HG03159 (cell line): ENCODE measurements at regions not wholly inside any gene's neighbourhood (a gene's known extent, or its start where the extent isn't known, plus 50 kb on each side); places are given as distances from the start of the nearest gene placed in this dataset.
"Not testable (repeated sequence)": the region's sequence is repeated elsewhere in the genome, so short reads cannot be mapped to it uniquely, and the experiment has no call there.

Experiments
- ATAC-seq: cut with Tn5 transposase; IDR thresholded peaks from one replicate; pipeline ENCODE4 v1.9.1; 2021; ENCODE audit warnings: mild to moderate bottlenecking, moderate library complexity; ENCODE audit not compliant: unreplicated experiment

DNA sequence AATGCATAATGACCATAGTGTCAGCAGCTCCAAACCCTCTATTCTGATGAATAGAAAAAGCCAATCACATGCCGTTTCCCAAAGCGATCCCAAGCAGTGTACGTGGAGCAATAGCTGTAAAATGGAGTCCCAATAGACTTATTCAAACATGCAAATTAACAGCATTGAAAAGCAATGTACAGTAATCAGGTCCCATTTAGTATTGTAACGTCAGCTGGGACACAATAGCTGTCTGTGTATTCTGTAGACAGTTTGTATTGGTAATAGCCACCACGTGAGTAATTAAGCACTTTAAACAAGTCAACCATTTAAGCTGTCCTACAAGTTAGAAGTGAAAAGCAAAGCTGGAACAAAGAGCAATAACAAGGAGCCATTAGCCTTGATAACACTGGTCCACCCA, 698.2 kb downstream of the PCDH17 start:
- no peak for ATAC-seq

DNA sequence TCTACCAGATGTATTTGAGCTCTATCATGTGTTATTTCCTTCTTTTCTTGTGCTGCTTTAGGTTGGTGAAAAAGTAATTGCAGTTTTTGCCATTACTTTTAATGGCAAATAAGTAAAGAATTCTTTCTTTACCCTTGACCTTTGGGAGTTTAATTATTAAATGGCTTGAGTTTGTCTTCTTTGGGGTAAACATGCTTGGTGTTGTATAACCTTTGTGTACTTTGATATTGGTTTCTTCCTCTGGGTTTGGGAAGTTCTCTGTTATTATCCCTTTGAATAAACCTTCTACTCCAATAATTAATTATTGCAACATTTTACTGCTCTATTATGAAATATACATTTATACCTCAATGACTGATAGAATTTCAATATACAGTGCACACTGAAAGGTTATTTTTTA, 709.4 kb downstream of the PCDH17 start:
- ATAC-seq = no peak

DNA sequence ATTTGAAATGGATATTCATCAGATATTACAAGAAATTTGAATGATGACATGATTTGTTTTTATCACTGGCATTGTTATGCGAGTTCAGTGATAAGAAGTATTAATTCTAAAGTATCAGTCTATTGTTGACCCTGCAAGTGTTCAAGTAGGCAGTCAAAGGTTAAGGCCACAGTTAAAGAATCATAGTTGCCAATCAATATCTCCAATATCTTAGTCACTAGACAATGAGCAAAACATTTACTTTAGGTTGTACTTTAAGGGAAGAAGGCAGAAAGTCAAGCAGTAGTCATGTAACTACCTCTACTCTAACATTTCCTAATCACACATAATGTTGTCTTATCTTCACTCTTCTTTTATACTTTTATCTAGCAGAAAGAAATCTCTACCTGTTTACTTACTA, 709.8 kb downstream of the PCDH17 start:
- no peak for ATAC-seq

DNA sequence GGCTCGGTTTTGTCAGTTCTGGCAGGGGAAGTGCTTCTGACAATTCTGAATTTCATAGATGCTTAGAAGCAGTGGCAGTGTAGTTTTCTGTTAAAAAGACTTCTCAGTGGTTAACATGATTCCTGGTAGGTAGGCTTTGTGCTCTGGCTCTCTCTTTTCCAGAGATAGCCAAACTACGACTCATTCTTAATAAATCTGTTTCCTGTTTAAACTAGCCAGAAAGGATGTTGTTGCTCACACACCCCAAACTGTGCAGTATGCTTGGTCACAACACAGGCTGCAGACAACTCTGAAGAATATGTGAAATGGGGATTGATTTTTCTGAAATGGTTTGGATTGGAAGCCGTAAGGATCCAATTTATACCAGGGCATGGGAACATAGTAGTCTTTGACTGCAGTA, 711.5 kb downstream of the PCDH17 start:
- ATAC-seq = no peak

DNA sequence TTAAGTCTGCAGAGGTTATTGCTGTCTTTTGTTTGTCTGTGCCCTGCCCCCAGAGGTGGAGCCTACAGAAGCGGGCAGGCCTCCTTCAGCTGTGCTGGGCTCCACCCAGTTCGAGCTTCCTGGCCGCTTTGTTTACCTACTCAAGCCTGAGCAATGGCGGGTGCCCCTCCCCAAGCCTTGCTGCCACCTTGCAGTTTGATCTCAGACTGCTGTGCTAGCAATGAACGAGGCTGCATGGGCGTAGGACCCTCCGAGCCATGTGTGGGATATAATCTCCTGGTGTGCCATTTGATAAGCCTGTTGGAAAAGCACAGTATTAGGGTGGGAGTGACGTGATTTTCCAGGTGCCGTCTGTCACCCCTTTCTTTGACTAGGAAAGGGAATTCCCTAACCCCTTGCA, 720.6 kb downstream of the PCDH17 start:
- not testable (repeated sequence) for ATAC-seq

DNA sequence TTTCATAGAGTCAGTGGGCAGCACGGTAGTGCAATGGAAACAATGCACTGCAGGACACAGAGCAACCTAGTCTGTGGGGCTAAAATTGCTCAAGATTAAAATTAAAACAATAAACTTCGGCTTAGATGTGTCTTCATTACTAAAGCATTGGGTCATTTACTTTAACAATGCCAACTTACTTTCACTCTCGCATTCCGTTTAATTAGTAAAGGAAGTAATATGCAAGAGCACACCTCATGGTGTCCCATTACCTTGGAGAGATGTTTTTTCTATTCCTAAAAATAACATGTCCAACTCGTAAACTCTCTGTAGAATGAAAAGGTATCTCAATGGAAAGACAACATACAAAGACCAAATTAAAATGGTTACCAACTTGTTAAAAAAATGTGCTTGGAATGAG, 738.4 kb downstream of the PCDH17 start:
- no peak for ATAC-seq

DNA sequence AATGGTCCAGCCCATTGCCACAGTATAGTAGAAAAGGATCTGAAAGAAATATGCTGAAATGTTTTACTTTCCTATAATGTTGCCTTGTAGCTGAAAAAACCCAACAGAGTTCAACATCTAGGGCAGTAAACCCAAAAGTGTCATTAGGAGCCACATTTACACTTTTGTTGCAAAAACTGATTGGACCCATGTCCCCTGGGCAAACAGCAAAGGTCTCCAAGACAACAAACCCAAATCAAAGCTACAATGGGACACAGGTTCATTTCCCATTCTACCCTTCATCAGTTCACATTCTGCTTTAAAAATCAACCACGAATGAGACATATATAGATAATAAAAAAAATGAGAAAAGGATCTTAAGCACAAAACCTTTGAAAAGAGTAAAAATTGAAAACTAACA, 744.8 kb downstream of the PCDH17 start:
- peak; percentile 52 for ATAC-seq

DNA sequence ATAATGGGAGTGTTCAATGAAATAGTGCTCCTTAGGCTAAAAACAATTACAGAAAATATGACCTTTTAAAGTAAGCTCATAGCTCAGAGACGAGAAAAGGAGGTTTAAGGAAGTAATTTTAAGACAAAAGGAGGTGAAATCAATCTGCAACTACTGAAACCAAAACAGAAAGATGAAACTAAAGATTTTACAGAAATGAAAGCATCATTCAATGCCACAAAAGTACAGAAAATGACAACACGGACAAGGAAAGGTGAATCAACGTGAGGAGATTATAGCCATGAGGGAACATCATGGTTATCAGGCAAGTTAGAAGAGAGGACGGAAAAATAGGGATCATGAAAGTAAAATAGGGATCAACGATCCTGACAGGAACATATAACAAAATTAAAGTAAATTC, 745.2 kb downstream of the PCDH17 start:
- ATAC-seq = peak; percentile 57

DNA sequence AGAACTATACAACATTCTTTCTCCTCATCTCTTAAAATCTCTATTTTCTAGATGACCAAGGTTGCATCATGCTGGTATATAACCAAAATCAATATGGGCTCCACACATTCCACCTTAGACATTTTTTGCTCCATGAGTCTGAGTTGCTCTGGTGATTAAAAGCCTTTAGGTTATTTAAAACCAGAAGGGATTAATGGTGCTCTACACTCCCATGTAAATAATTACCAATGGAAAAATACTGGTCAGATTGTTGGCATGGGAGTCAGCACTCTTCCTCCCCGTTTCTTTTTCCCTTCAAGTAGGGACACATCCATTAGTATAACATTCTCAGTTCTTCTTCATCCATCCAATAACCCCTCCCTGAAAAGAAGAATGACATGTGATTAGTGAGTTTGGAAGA, 747.7 kb downstream of the PCDH17 start:
- ATAC-seq = no peak

DNA sequence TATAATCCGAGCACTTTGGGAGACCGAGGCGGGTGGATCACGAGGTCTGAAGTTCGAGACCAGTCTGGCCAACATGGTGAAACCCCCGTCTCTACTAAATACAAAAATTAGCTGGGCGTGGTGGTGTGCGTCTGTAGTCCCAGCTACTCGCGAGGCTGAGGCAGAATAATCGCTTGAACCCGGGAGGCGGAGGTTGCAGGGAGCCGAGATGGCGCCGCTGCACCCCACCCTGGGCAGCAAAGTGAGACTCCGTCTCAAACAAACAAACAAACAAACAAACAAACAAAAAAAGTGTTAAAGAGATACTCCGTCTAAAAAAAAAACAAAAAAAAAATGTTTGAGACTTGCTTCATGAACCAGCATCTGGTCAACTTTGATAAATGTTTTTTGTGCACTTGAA, 753.8 kb downstream of the PCDH17 start:
- not testable (repeated sequence) for ATAC-seq

DNA sequence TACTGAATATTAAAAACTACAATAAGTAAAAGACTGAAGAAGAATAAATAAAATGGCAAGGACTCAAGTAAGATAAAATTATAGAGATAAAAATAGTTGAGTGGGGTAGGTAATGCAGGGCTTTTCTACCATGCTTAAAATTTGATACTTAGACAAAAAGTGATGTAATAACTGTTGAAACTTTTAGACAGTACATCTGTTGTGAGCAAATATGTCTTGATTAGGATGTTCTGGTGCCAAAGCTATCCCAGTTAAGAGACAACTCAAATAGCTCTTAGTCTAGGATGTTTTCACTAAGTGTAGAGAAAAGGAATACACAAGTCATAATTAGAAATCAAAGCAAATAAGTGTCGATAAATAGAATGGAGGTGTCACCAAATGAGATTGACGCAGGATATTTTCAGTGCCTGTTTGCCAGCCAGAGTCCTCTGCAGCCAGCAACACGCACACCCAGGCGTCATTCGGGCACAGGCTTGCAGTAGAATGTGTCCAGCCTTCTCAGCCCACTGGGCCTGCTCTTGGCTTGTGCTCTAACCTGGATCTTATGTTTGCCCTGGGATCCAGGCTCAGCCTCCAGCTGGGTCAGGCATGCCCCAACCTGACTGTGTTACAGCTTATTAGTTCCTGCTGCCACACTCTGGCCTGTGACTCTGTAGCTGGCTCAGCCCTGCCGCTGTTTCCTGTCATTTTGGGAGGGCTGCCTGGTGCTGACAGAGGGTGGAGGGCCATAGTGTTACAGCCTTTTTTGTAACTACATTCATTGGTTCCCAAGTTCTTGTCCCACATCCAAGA, 766.2 kb downstream of the PCDH17 start:
- no peak for ATAC-seq

DNA sequence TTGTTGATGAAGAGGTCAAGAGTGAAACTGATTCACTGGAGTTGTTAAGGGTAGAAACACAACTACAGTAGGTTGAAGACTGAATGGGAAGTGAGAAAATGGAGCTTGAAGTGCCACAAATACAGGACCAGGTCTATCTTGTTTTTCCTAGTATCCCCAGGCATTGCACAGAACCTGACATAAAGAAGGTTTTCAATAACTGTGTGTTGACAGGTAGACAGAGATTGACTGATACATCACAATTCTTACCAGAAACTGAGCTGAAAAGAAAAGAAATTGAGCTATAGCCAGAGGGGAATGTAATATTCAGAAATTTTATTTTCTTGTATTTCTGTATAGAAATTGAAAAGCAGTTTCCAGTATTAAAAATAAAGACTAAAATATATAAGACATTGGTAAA, 767.7 kb downstream of the PCDH17 start:
- ATAC-seq = no peak

DNA sequence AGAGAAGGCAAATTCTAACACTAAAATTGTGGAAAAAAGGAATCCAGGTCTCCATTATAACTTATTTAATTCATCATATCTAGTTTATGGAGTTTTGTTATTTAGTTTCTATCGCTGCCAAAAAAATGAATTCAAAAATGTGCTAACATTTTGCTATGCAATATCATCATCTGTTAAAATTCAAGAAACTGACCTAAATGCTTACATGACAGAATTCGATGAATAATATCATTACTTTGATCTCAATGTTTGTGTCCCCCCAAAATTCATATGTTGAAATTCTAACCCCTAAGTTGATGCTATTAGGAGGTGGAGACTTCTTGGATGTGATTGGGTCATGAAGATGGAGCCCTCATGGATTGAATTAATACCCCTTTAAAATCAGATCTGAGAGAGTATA, 775.0 kb downstream of the PCDH17 start:
- ATAC-seq = no peak

DNA sequence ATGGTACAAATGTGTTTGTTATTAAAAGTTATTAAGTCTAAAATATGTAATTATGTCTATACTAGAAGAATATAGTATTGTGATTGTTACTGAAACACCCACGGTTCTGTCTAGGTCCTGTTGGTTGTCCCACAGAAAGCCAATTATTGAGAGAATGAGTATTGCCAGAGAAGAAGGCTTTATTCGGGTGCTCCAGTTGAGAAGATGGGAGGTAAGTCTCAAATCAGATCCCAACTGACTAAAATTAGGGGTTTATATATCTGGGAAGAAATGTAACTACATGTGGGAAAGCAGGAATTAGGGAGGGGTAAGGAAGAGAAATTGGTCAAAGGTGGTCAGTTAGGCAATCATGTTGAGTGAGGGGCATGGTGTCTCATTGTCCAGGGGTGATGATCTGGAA, 798.4 kb downstream of the PCDH17 start:
- no peak for ATAC-seq

DNA sequence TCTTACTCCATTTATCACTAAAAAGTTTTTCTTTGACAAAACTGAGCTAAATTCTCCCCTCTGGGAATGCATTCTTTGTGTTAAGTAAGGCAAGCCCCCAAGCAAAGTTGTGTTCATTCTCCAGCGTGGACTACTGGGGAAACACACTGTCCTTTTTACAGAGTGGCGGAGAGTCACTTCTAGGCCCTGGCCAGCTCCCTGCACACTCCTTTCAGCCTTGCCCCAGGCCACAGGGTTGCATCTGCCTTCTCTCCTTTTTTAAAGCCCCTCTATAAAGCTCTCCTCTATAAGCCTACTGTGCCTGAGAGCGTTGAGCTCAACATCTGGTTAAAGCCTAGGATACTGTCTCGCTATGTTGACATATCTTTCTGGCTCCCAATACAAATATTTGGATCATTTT, 803.4 kb downstream of the PCDH17 start:
- no peak for ATAC-seq

DNA sequence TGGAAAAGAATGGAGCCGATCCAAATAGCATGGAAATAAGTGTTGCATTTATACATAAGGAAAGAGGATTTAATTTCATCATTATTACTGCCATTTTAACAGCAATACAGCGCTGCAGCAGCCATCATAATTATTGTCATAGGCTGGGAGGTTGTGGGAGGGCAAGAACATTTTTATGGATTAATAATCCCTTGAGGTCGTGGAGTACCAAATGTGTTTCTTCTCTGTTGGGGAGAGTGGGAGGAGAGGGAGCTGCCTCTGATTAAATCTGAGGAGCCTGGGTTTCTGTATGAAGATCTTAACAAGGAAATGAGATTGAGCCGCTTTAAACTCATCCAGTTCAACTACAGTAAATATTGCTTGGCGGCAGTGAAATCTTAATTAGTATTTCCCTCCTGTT, 805.9 kb downstream of the PCDH17 start:
- ATAC-seq = no peak

DNA sequence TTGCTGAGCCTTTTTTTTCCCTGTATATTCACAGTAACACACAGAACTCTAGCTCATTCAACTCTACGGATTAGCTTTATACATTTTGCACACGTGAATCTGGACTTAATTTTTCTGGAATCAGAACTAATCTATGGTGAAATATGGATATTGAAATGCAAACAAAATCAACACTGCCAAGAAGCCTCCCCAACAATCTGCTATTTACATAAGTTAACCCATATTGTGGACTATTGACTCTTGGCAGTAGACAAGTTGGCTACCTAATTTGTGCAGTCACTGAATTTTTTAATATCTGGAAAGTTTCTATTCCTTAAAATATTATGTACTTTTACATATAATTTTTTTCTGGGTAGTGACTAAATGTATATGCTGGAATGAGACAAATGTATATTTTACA, 815.4 kb downstream of the PCDH17 start:
- no peak for ATAC-seq

DNA sequence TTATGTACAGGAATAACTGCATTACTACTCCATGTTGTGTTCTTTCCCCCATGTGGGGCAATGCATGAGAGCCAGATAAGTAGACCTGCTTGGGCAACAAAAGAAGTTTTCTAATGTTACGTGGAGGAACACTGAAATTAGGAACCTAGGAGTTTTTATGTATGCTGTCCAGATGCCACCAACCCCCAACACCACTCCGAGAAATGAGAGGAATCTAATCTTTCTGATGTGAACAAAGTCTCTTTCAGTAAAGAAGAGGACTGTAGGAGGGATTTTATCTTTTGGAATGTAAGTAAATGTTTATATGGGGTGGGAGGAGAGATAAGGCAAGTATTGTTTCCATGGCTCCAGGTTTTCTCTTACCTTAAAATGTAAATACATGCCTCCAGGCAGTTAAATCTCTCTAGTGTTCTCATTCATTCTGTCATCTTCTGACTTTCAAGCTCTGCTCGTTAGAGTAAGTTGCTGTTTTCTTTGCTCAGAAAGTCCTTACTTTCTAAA, 820.6 kb downstream of the PCDH17 start:
- ATAC-seq = no peak

DNA sequence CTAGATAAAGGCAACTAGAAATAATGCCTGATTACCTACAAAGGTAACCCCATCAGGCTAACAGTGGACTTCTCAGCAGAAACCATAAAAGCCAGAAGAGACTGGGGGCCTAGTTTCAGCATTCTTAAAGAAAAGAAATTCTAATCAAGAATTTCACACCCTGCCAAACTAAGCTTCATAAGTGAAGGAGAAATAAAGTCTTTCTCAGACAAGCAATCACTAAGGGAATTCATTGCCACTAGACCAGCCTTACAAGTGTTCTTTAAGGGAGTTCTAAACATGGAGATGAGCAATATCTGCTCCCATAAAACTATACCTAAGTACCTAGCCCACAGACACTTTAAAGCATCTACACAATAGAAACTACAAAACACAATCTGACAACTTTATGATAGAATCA, 823.5 kb downstream of the PCDH17 start:
- ATAC-seq = no peak

DNA sequence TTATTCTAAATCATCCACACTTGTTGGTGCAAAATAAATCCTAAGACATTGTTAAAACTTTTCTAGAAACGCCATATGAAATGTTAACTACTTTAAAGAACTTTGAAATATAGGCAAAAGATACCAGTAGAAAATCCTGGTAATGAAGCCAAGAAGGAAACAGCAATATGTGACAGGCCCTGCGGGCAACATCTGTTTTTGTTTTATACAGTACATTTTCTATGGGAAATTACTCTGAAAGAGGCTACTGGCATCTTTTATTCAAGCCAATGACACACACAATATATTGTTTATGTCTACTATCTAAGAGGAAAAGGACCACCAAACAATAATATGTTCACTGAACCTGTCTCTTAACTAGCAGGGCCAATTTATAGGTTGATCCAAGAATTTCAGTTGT, 829.7 kb downstream of the PCDH17 start:
- no peak for ATAC-seq

DNA sequence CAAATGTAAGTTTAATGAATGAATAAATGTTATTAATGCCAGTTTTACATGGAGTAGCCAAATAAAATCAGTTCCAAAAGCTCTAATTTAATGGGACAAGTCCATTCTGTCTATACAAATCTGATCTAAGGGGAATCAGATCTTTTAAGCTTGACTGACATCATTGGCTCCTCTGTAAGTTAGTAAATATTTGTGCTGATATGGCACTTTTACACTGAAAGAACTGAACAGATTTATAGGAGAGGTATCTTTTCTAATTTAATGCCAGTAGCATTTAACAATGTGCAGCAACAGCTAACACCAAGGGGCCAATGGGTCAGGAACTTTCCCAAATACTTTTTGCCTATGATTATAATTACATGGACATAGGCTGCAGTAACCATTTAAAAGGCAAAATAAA, 832.3 kb downstream of the PCDH17 start:
- no peak for ATAC-seq

DNA sequence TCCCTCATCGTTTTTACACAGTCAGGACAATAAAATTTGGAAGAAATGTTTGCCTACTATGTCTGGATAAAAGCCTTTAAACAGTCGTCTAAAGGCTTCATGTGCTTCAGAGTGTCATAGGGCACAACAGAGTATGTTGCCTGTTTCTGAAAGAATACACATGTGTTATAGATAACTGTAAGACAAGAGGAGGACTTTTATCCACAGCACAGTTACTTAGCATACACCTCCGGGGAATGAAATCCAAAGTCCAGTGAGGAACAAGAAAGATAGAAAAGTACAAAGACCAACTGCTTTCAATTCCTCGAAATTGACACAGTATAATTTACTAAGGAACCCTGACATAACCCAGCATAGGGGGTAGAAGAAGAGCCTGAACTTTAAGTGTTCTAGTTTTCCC, 835.6 kb downstream of the PCDH17 start:
- no peak for ATAC-seq

DNA sequence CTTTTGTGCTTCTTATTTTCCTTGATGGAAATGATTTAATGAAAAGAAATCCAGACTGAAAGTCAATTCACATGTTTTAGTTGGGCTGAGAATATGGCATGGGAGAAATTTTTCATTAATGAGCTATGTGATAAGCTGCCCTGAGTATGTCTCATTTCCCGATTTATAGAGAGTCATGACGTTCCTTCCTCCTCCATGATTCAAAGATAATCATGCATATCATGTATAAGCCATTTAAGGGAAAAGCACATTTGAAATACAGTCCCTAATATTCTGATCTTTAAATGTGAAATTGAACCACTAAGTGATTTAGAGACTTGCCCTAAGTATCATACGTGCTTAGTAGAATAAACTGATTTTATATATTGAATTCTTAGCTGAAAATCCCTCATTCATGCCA, 840.9 kb downstream of the PCDH17 start:
- ATAC-seq = no peak
